G401 (cell line): ENCODE measurements at regions not wholly inside any gene's neighbourhood (a gene's known extent, or its start where the extent isn't known, plus 50 kb on each side); places are given as distances from the start of the nearest gene placed in this dataset.

ENCODE experiments used
- DNase-seq: peaks from one replicate; pipeline ENCODE4 v3.0.0-alpha.2; 2015; ENCODE audit warnings: low spot score
- in situ Hi-C: cut with HindIII; loops from 2 replicates; pipeline ENCODE4 v1.10.0; 2016; ENCODE audit warnings: low sequenced_read_pairs, mixed read lengths

- in situ Hi-C loops: no loop called here
- DNase-seq: no peak
These were observed 55.7 kb downstream of the IRF2BP2 start for GRCh38 chr1:234554218-234554697.

DNA sequence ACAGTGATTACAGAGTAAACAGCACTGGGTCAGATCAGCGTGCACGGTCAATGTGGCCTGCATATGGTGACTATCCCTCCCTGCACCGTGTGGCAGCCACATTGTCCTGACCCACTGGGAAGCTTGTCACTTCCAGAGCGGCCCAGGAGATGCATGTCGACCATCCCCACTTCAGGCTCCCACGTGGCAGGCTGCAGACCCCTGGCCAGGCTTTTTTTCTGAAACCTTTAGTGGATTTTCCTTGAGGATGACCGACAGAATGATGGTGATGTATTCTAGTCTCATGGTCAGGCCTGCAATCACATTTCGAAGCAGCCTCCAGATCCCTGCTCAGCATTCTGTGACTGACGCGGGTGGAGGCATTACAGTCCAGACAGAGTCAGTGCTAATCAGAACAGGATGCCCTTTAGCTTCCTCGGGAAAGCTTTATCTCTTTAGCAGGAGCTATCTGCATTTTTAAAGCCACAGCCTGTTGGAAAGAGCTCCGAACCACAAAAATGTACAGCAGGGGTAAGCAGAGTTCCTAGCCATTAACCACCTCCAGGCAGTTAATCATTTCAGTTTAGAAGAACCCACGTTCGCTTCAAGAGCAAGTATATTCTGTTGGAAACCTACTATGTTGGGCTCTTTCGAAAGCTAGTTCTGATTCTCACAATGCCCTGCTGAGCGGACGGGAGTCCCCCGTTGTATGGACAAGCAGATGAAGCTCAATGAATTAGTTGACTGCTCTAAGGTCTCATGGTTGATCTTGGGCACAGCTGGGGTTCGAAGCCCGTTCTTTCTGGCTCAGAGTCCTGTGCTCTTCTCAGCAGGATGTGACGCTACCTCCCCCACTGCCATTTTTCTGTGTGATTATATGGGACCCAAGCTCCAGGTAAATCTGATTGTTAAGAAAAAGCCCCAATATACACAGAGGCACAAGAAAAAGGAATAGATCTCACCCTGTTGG is 56.5 kb downstream of the IRF2BP2 start:
- no peak for DNase-seq
- in situ Hi-C loops: no loop called here

DNA sequence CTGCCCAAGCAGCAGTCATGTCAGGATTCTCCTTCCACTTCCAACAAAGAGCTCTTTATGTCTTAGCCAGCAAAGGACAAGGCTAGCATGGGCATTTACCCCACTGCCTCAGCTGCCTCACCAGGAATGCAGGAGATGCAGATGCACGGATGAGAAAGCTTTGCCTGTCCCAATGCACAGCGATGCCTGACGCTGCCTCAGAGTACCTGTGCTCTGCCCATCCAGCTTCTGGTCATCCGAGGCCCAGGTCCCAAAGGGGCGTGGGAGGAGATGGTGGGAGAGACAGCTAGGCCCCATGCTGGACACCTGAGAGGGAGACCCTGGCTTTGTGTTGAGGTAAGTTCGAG is 59.0 kb downstream of the IRF2BP2 start:
- DNase-seq: no peak
- in situ Hi-C loops: no loop called here

DNA sequence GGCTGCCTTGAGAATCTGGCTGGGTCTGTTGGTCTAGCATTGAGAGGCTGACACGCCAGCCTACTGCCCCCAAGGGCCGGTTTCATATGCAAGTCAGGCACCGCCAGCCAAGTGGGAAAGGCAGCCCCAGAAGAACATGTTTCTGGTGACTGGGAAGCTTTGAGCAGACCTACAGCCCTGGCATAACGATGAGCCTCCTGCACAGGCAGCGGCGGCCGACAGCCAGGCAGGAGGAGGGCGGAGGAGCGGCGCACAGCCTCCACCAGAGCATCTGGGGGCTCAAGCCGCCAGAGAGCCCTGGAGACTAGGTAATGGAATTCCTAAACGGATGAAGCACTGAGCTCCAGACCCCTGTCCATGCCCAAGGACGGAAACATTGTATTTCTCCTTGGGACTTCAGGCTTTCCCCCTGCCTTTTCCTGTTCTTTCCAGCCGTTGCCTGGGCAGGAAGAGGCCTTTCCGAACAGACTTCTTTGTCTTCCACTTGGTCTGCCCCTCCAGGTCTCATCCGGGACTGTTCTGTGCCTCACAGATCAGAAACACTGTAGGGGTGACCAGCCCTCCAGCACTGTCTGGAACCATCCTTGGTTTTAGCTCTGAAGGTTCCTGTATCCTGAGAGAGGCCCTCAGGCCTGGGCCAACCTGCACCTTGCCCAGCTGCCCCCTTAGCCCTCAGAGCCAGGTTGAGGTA is 59.5 kb downstream of the IRF2BP2 start:
- in situ Hi-C loops: no loop called here
- DNase-seq: peak; percentile 48

- DNase-seq: no peak
- in situ Hi-C loops: no loop called here
These were observed 60.4 kb downstream of the IRF2BP2 start for GRCh38 chr1:234549447-234550021.

GRCh38 chr1:234546890-234547788 is 62.8 kb downstream of the IRF2BP2 start:
- in situ Hi-C loops: no loop called here

GRCh38 chr1:234546387-234546704 is 63.6 kb downstream of the IRF2BP2 start:
- no peak for DNase-seq
- in situ Hi-C loops: no loop called here

More at GRCh38 chr1:234546890-234547788, 62.8 kb downstream of the IRF2BP2 start:
- no peak for DNase-seq

- peak; percentile 37 for DNase-seq
- in situ Hi-C loops: no loop called here
These were observed 64.2 kb downstream of the IRF2BP2 start for GRCh38 chr1:234545517-234546386.

GRCh38 chr1:234544087-234544579 is 65.2 kb upstream of the TARBP1 start:
- peak; percentile 77 for DNase-seq
- in situ Hi-C loops: no loop called here

GRCh38 chr1:234543442-234544086 is 64.6 kb upstream of the TARBP1 start:
- DNase-seq: peak; percentile 81
- in situ Hi-C loops: no loop called here

DNA sequence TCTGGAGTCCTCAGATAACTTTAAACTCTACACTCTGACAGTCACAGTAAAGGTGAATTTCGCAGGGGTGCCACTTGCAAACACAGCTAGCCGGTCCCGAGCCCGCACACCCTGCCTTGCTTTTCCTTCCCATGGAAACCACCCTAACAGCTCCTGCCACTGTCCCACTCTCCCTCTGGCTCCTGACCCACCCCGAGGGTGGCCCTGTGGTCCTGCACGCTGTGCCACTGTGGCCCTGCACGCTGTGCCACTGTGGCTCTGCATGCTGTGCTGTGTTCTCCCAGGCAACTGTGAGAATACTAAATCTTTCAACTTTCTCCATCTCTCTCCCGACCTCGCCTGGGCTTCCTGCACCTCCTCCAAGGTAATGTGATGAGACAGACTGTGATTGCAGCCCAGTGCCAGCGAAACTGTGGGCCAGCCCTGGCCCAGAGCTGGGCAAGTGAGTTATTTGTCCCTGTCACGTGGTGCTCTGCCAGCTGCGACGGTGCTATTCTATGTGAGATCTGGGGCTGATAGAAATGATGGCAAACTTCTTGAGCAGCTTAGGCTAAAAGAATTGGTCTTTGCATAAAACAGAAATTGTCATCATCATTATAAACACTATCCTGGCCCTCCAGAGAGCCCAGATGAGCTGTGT is 63.4 kb upstream of the TARBP1 start:
- no peak for DNase-seq
- in situ Hi-C loops: no loop called here

DNA sequence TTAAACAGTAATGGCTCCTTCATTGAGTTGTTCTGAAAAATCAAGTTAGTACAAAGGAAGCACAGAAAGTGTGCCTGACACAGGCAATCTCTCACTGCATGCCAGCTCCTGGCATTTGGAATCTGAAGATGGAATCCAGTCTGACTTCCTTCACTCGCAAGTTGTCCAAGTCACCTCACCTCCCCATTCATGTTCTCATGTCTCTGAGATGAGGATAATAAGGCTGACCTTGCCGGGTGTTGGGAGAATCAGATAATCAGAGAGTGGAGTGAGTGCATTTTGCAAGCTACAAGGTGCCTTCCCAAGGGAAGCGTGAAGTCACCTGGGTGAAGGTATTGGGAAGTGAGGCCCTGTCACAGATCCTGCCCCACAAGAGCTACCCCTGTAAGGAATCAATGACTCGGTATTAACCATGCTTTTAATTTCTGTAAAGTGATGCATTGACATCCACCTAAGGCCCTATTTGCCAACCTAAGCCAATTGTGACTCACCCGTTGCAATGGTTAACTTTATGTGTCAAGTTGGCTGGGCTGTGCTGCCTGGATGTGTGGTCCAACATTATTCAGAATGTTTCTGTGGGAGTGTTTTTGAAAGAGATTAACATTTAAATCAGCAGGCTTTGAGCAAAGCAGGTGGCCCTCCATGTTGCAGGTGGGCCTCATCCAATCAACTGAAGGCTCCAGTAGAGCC is 62.5 kb upstream of the TARBP1 start:
- no peak for DNase-seq
- in situ Hi-C loops: no loop called here

- in situ Hi-C loops: no loop called here
- no peak for DNase-seq
These were observed 61.4 kb upstream of the TARBP1 start for GRCh38 chr1:234540404-234540762.

DNA sequence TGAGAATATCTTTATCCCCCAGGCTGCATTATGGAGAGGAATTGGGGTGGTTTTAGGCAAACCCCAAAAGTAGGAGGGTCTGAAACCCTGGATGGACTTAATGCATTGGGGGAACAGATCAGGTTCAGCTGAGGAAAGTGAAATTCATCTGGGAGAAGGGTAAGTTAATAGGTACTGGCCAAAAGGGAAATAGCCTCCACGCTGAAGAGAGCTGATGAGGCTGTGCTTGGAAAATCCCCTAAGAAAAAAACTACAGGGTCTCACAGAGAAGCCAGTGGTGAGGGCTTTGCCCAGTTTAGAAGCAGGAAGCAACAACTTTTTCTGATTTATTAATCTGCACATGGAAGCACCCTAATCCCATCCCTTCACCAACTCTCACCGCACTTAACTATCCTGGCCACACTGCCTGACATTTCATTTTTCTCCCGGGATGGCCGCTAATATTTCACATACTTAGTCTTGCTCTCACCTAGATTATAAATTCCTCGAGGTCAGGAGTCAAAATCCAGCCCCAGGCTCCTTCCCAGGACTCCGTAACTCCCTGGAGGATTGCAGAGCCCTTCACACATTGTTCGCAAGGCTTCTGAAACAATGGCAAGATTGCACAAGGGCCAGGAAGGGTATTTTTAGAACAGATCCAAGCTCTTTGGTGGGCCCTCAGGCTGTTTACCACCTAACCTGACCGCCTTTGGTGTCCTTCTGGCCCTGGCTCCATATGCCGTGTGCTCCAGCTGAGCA is 60.9 kb upstream of the TARBP1 start:
- DNase-seq: no peak
- in situ Hi-C loops: no loop called here

GRCh38 chr1:234538930-234539649 is 60.1 kb upstream of the TARBP1 start:
- DNase-seq: no peak
- in situ Hi-C loops: no loop called here
